Esophagus squamous epithelium (tissue), 4 donors: ENCODE measurements at regions not wholly inside any gene's neighbourhood (a gene's known extent, or its start where the extent isn't known, plus 50 kb on each side); places are given as distances from the start of the nearest gene placed in this dataset.

ENCODE experiments used
- POLR2A ChIP-seq, 4 donors: fragments of 450-650 bp; IDR thresholded peaks; one replicate each; pipeline ENCODE4 v1.6.1; 2017; ENCODE audit warnings: antibody characterized with exemption in 4 of 4, mild to moderate bottlenecking in 4 of 4, moderate library complexity in 3 of 4
- TF ChIP-seq, protein P1 (sequence below), 6 experiments: fragments of 450-650 bp in 4 of 6; fragments of 200-600 bp in 2 of 6; sonication (generic) in 2 of 6; IDR thresholded peaks; one replicate each; pipeline ENCODE4 v1.5.1; 2016 to 2019; ENCODE audit warnings: antibody characterized with exemption in 6 of 6, mild to moderate bottlenecking in 4 of 6, moderate library complexity in 4 of 6

DNA sequence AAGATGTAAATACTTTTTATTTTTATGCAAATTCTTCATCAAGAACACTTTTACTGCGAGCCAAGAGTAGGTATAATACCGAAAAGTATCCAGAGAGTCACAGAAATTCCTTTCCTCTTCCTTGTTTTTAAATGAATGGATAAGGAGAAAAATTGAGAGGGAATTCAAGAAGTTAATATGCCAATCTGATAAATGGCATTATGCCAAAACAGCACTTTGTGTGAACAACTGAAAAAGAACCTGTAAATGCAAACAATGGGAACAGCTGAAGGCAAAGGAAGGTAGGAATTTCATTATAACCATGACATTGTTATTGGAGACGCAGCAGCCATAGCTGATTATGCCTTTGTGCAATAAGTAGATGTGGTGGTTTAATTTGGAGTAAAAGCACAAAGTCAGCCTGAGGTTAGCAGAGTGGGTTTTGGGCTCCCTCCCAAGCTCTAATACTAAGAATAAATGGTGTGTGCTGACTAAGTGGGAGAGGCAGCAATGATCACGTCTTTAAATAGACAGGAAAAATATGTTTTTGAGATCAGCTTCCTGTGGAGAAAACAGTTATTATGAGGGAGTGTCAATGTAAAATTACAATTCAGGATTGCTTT is 209.8 kb upstream of the NDST4 start:
- TF ChIP-seq POLR2A (IDR thresholded peaks at IDR 0.05): no peak
- TF ChIP-seq, protein P1, sequence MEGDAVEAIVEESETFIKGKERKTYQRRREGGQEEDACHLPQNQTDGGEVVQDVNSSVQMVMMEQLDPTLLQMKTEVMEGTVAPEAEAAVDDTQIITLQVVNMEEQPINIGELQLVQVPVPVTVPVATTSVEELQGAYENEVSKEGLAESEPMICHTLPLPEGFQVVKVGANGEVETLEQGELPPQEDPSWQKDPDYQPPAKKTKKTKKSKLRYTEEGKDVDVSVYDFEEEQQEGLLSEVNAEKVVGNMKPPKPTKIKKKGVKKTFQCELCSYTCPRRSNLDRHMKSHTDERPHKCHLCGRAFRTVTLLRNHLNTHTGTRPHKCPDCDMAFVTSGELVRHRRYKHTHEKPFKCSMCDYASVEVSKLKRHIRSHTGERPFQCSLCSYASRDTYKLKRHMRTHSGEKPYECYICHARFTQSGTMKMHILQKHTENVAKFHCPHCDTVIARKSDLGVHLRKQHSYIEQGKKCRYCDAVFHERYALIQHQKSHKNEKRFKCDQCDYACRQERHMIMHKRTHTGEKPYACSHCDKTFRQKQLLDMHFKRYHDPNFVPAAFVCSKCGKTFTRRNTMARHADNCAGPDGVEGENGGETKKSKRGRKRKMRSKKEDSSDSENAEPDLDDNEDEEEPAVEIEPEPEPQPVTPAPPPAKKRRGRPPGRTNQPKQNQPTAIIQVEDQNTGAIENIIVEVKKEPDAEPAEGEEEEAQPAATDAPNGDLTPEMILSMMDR (IDR thresholded peaks at IDR 0.05): no peak
